ENCODE measurements at regions not wholly inside any gene's neighbourhood (a gene's known extent, or its start where the extent isn't known, plus 50 kb on each side); places are given as distances from the start of the nearest gene placed in this dataset.

- H3F3A ChIP-seq (ENCODE audit: insufficient read depth, low read length): no peaks in the 10 kb centered on the region
- no peaks in the 10 kb centered on the region for H3K27me3 ChIP-seq (replicated peaks; ENCODE audit: insufficient read depth, low read length)
- H4K20me1 ChIP-seq (ENCODE audit: insufficient read depth, low read length): no peaks in the 10 kb centered on the region
- no peak for DNase-seq
- H3K4me2 ChIP-seq (ENCODE audit: low read depth, low read length): no peak overlapping the region
- no peak overlapping the region for H2AFZ ChIP-seq (ENCODE audit: low read length)
- no peak overlapping the region for H3K4me3 ChIP-seq (ENCODE audit: low read length)
- no peaks in the 10 kb centered on the region for H3K79me2 ChIP-seq (ENCODE audit: low read length)
- H3K9me2 ChIP-seq (replicated peaks; ENCODE audit: insufficient read depth, low read length): no peaks in the 10 kb centered on the region
- TF ChIP-seq CTCF (IDR thresholded peaks at IDR 0.05; ENCODE audit: low read length) (no peak), EZH2 (optimal IDR thresholded peaks at IDR 0.05; ENCODE audit: low read depth, low read length) (no peak), EZH2phosphoT487 (IDR thresholded peaks at IDR 0.05; ENCODE audit: low read length) (no peak)
- H3K9ac ChIP-seq (ENCODE audit: low read length): no peak overlapping the region
- H3K9me3 ChIP-seq (replicated peaks; ENCODE audit: insufficient read depth, low read length): no peaks in the 10 kb centered on the region
- no peak overlapping the region for H3K27ac ChIP-seq (ENCODE audit: low read length)
- no peaks in the 10 kb centered on the region for H3K36me3 ChIP-seq (replicated peaks; ENCODE audit: insufficient read depth, low read length)
- H3K4me1 ChIP-seq (ENCODE audit: low read length): no peaks in the 10 kb centered on the region
Measured at GRCh38 chr2:71929482-71929772, 218.2 kb downstream of the CYP26B1 start.

DNA sequence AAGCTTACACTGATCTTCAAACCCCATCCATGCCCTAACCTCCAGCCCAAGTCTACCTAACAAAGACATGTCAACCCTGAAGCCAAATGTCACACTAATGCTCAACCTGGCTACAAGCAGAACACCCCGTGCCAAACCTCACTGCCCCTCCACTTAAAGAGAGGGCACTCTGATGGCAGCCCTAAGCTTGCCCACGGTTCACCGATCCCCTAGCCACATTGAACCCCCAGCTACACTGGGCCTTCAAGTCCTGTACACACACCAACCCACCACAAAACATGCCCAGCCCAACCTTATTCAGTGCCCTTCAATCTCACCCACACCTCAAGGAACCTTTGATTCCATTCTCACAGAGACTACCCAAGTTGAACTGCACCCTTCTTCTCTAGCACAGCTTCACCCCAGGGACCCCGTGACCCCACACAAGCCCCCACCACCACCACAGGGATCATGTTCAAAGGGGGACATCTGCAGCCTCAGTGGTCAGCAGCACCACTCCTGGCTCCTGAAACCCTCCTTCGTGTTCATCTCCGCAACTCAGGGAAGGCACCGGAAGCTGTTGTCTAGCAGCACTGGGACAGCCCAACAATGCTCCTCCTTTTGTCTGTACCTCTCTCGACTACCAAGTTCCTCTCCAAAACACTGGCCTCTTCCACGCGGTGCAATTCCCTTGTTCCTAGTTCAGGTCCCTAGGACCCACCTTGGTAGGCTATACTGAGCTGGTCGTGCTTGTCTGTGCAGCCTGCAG lies 218.8 kb downstream of the CYP26B1 start:
- no peaks in the 10 kb centered on the region for H3K9me2 ChIP-seq (replicated peaks; ENCODE audit: insufficient read depth, low read length)
- H3K79me2 ChIP-seq (ENCODE audit: low read length): no peaks in the 10 kb centered on the region
- H3K4me1 ChIP-seq (ENCODE audit: low read length): no peaks in the 10 kb centered on the region

DNA sequence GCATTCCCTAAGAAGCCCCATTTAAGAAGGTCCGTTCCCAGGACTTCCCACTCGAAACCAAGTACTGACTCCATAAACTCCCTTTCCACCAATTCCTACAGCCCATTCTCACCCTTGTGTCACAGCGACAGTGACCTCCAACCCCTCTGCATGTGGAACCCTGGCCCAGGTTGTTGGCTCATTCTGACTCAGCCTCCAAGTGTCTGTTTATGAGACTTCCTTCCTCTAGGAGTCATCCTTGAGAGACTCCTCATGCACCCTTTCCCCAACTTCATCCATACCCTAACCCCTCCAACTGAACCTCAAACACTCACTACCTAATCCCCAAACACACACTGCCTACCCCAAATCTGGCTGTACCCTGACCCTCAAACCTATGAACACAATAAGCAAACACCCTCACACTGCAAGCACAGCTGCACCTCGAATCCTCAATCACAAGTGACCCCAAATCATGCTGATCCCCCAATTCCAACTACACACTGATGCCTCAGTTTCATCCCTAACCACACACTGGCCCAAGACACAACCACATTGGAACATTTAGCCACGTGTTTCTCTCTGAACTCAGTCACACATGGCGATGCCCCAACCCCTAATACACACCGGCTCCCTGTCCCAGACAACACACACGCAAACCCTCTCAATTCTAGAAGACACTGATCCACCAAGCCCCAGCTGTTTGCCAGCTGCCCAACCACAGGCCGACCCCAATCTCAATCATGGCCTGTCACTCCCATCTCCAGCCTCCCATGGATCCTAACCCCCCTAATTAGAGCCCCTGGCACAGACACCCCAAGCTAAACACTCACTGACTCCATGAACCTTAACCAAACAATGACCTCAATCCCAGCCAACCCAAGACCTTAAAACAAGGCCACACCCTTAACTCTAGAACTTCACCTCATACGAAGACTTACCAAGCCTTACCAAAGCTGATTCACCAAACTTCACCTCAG lies 219.6 kb downstream of the CYP26B1 start:
- Histone ChIP-seq H3K4me2 (ENCODE audit: low read depth, low read length) (no peak overlapping the region), H3K36me3 (replicated peaks; ENCODE audit: insufficient read depth, low read length) (no peaks in the 10 kb centered on the region), H3K27ac (ENCODE audit: low read length) (no peak overlapping the region), H4K20me1 (ENCODE audit: insufficient read depth, low read length) (no peaks in the 10 kb centered on the region), H3K4me3 (ENCODE audit: low read length) (no peak overlapping the region), H3K27me3 (replicated peaks; ENCODE audit: insufficient read depth, low read length) (no peaks in the 10 kb centered on the region), H3K79me2 (ENCODE audit: low read length) (no peaks in the 10 kb centered on the region), H2AFZ (ENCODE audit: low read length) (no peak overlapping the region), H3K9me3 (replicated peaks; ENCODE audit: insufficient read depth, low read length) (no peaks in the 10 kb centered on the region), H3K9ac (ENCODE audit: low read length) (no peak overlapping the region), H3K4me1 (ENCODE audit: low read length) (no peaks in the 10 kb centered on the region), H3F3A (ENCODE audit: insufficient read depth, low read length) (no peaks in the 10 kb centered on the region), H3K9me2 (replicated peaks; ENCODE audit: insufficient read depth, low read length) (no peaks in the 10 kb centered on the region)
- DNase-seq: no peak
- TF ChIP-seq EZH2phosphoT487 (IDR thresholded peaks at IDR 0.05; ENCODE audit: low read length): no peak
- TF ChIP-seq CTCF (IDR thresholded peaks at IDR 0.05; ENCODE audit: low read length): no peak
- no peak for TF ChIP-seq EZH2 (optimal IDR thresholded peaks at IDR 0.05; ENCODE audit: low read depth, low read length)

More for the DNA sequence above, 218.8 kb downstream of the CYP26B1 start:
- no peaks in the 10 kb centered on the region for H3K36me3 ChIP-seq (replicated peaks; ENCODE audit: insufficient read depth, low read length)
- H3F3A ChIP-seq (ENCODE audit: insufficient read depth, low read length): no peaks in the 10 kb centered on the region
- H3K27me3 ChIP-seq (replicated peaks; ENCODE audit: insufficient read depth, low read length): no peaks in the 10 kb centered on the region
- no peaks in the 10 kb centered on the region for H3K9me3 ChIP-seq (replicated peaks; ENCODE audit: insufficient read depth, low read length)
- H3K4me3 ChIP-seq (ENCODE audit: low read length): no peak overlapping the region
- no peak overlapping the region for H3K4me2 ChIP-seq (ENCODE audit: low read depth, low read length)
- no peak for TF ChIP-seq CTCF (IDR thresholded peaks at IDR 0.05; ENCODE audit: low read length)
- no peak for TF ChIP-seq EZH2 (optimal IDR thresholded peaks at IDR 0.05; ENCODE audit: low read depth, low read length)
- H2AFZ ChIP-seq (ENCODE audit: low read length): no peak overlapping the region
- no peak overlapping the region for H3K9ac ChIP-seq (ENCODE audit: low read length)
- no peak overlapping the region for H3K27ac ChIP-seq (ENCODE audit: low read length)
- H4K20me1 ChIP-seq (ENCODE audit: insufficient read depth, low read length): no peaks in the 10 kb centered on the region
- DNase-seq: no peak

All from MM.1S (cell line).